Keratinocyte (primary cell): ENCODE measurements at regions not wholly inside any gene's neighbourhood (a gene's known extent, or its start where the extent isn't known, plus 50 kb on each side); places are given as distances from the start of the nearest gene placed in this dataset.

ENCODE experiments used
- DNase-seq: peaks from one replicate; pipeline ENCODE4 v3.0.0-alpha.2; 2011; ENCODE audit warnings: low read depth, missing footprints, low spot score
- FAIRE-seq: peaks from 2 replicates; lab custom pipeline; 2011; peaks lifted over from hg19 to GRCh38; lab: Jason Lieb, UNC
- H2AFZ ChIP-seq: 2 replicates; pipeline ENCODE4 v1.6.0; 2012; ENCODE audit warnings: low read length, control low read depth, inconsistent platforms; ENCODE audit not compliant: control insufficient read depth
- H3K27ac ChIP-seq: 2 replicates; pipeline ENCODE4 v1.5.1; 2011; ENCODE audit warnings: low read length; ENCODE audit not compliant: control insufficient read depth, insufficient read depth
- H3K27me3 ChIP-seq: 3 replicates; pipeline ENCODE4 v1.6.0; 2011; ENCODE audit warnings: low read length; ENCODE audit not compliant: control insufficient read depth, insufficient read depth; ENCODE audit errors: extremely low read depth
- H3K36me3 ChIP-seq, 2 experiments: 2 replicates in 1 of 2; 3 replicates in 1 of 2; pipeline ENCODE4 v1.5.1; 2011; ENCODE audit warnings: low read length in 2 of 2, mild to moderate bottlenecking in 1 of 2; ENCODE audit not compliant: control insufficient read depth in 2 of 2, insufficient read depth in 2 of 2; ENCODE audit errors: extremely low read depth in 1 of 2
- H3K4me1 ChIP-seq: 3 replicates; pipeline ENCODE4 v1.5.1; 2011; ENCODE audit warnings: low read length; ENCODE audit not compliant: control insufficient read depth, insufficient read depth; ENCODE audit errors: extremely low read depth
- H3K4me2 ChIP-seq: 3 replicates; pipeline ENCODE4 v1.6.0; 2011; ENCODE audit warnings: low read depth, low read length; ENCODE audit not compliant: control insufficient read depth, insufficient read depth; ENCODE audit errors: extremely low read depth
- H3K4me3 ChIP-seq, 3 experiments: fragments of 200-600 bp in 1 of 3; sonication (generic) in 1 of 3; 2 replicates in 2 of 3; 3 replicates in 1 of 3; pipeline ENCODE4 v1.5.1; 2011 to 2016; ENCODE audit warnings: low read length in 3 of 3, mild to moderate bottlenecking in 3 of 3, control low read depth in 2 of 3, inconsistent platforms in 1 of 3, low read depth in 1 of 3, mixed read lengths in 1 of 3, mixed run types in 1 of 3, moderate library complexity in 1 of 3; ENCODE audit not compliant: control insufficient read depth in 2 of 3, insufficient read depth in 2 of 3; ENCODE audit errors: extremely low read depth in 1 of 3
- H3K79me2 ChIP-seq: 2 replicates; pipeline ENCODE4 v1.6.0; 2012; ENCODE audit warnings: low read length; ENCODE audit not compliant: control insufficient read depth, insufficient read depth
- H3K9ac ChIP-seq: 3 replicates; pipeline ENCODE4 v1.6.0; 2011; ENCODE audit warnings: low read length; ENCODE audit not compliant: control insufficient read depth, insufficient read depth; ENCODE audit errors: extremely low read depth
- H3K9me1 ChIP-seq: 3 replicates; pipeline ENCODE4 v1.6.0; 2011; ENCODE audit warnings: low read length; ENCODE audit not compliant: control insufficient read depth, insufficient read depth; ENCODE audit errors: extremely low read depth
- H3K9me3 ChIP-seq: 2 replicates; pipeline ENCODE4 v1.5.1; 2012; ENCODE audit warnings: low read depth, low read length; ENCODE audit not compliant: control insufficient read depth
- H4K20me1 ChIP-seq: 3 replicates; pipeline ENCODE4 v1.6.0; 2011; ENCODE audit warnings: low read length; ENCODE audit not compliant: control insufficient read depth, insufficient read depth; ENCODE audit errors: extremely low read depth
- EZH2 ChIP-seq: IDR thresholded peaks from one replicate; pipeline ENCODE4 v1.6.1; 2012; ENCODE audit warnings: inconsistent platforms, mild to moderate bottlenecking, low read length, moderate library complexity
- dilution Hi-C: fragments of 300-500 bp; cut with MboI; formaldehyde crosslinking; loops from one replicate; pipeline ENCODE4 v1.7.0; 2020; ENCODE audit warnings: low sequenced_read_pairs; ENCODE audit not compliant: extremely low pct_ligation_motif_present
- TF ChIP-seq, protein P1 (sequence below), 3 experiments: IDR thresholded peaks in 1 of 3; conservative IDR thresholded peaks in 1 of 3; optimal IDR thresholded peaks in 1 of 3; 2 replicates in 2 of 3; 3 replicates in 1 of 3; pipeline versions ENCODE3 to v1.5.1; 2011; ENCODE audit warnings: low read length in 3 of 3, mild to moderate bottlenecking in 3 of 3, moderate library complexity in 2 of 3, control low read depth in 1 of 3, inconsistent platforms in 1 of 3; ENCODE audit not compliant: insufficient read depth in 2 of 3; ENCODE audit errors: extremely low read depth in 1 of 3

DNA sequence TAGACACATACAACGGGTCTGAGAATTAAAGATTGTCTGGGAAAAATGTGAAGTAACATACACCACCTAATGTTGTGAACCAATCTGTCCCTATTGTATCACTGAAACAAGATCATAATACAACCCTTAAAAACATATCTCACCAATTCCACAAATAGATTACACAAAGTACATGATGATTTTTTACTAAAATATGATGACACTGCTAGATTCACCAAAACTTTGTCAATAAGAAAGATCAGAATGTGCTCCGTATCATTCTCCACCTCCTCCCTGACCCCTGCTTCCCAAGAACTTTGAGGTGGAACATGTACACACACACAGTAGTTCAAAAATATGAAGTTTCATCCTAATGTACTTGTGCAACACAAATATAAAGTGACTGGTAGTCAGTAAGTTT, 862.0 kb downstream of the PCDH18 start:
- no peaks in the 10 kb centered on the region for H3K4me1 ChIP-seq
- no peaks in the 10 kb centered on the region for H3K36me3 ChIP-seq
- no peak overlapping the region for H2AFZ ChIP-seq
- H3K79me2 ChIP-seq, result no peaks in the 10 kb centered on the region
- dilution Hi-C loops, result no loop called here
- DNase-seq, result no peak
- H3K27ac ChIP-seq, result no peak overlapping the region
- H3K4me2 ChIP-seq, result no peak overlapping the region
- H3K4me3 ChIP-seq, result no peak overlapping the region
- H4K20me1 ChIP-seq, result no peaks in the 10 kb centered on the region
- H3K9me3 ChIP-seq, result no peaks in the 10 kb centered on the region
- FAIRE-seq, result no peak
- H3K9me1 ChIP-seq, result no peaks in the 10 kb centered on the region
- H3K27me3 ChIP-seq, result no peaks in the 10 kb centered on the region
- H3K9ac ChIP-seq, result no peak overlapping the region
- TF ChIP-seq, protein P1, sequence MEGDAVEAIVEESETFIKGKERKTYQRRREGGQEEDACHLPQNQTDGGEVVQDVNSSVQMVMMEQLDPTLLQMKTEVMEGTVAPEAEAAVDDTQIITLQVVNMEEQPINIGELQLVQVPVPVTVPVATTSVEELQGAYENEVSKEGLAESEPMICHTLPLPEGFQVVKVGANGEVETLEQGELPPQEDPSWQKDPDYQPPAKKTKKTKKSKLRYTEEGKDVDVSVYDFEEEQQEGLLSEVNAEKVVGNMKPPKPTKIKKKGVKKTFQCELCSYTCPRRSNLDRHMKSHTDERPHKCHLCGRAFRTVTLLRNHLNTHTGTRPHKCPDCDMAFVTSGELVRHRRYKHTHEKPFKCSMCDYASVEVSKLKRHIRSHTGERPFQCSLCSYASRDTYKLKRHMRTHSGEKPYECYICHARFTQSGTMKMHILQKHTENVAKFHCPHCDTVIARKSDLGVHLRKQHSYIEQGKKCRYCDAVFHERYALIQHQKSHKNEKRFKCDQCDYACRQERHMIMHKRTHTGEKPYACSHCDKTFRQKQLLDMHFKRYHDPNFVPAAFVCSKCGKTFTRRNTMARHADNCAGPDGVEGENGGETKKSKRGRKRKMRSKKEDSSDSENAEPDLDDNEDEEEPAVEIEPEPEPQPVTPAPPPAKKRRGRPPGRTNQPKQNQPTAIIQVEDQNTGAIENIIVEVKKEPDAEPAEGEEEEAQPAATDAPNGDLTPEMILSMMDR (optimal IDR thresholded peaks at IDR 0.05 in 1 of 3, IDR thresholded peaks at IDR 0.05 in 1 of 3, conservative IDR thresholded peaks at IDR 0.05 in 1 of 3; ENCODE audit: extremely low read depth in 1 of 3, insufficient read depth in 2 of 3, low read length in 3 of 3), result no peak
- TF ChIP-seq EZH2, result no peak

DNA sequence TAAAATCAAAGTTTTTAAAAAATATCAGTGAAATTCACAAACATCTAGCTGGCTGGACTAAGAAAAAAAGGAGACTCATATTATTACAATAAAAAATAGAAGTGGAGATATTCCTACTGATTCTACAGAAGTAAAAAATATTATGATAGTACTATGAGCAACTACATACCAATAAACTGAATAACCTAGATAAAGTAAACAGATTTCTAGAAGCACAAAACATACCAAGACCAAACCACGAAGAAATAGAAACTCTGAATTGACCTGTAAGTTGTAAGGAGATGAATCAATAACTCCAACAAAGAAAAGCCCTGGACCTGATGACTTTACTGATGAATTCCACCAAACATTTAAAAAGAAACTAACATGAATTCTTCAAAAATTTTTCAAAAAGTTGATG, 867.3 kb downstream of the PCDH18 start:
- no peaks in the 10 kb centered on the region for H3K79me2 ChIP-seq
- dilution Hi-C loops, result no loop called here

More for the DNA sequence above, 867.3 kb downstream of the PCDH18 start:
- no peaks in the 10 kb centered on the region for H3K27me3 ChIP-seq
- H3K36me3 ChIP-seq, result no peaks in the 10 kb centered on the region
- no peak overlapping the region for H3K4me2 ChIP-seq
- no peak overlapping the region for H3K9ac ChIP-seq
- DNase-seq (no peak), FAIRE-seq (no peak)
- no peak overlapping the region for H2AFZ ChIP-seq
- no peak overlapping the region for H3K27ac ChIP-seq
- no peak overlapping the region for H3K4me3 ChIP-seq
- no peaks in the 10 kb centered on the region for H3K4me1 ChIP-seq
- no peaks in the 10 kb centered on the region for H4K20me1 ChIP-seq
- no peaks in the 10 kb centered on the region for H3K9me3 ChIP-seq
- no peak for TF ChIP-seq EZH2
- TF ChIP-seq, protein P1 (optimal IDR thresholded peaks at IDR 0.05 in 1 of 3, IDR thresholded peaks at IDR 0.05 in 1 of 3, conservative IDR thresholded peaks at IDR 0.05 in 1 of 3; ENCODE audit: extremely low read depth in 1 of 3, insufficient read depth in 2 of 3, low read length in 3 of 3), result no peak
- H3K9me1 ChIP-seq, result no peaks in the 10 kb centered on the region
